ENCODE measurements at regions not wholly inside any gene's neighbourhood (a gene's known extent, or its start where the extent isn't known, plus 50 kb on each side); places are given as distances from the start of the nearest gene placed in this dataset.

DNA sequence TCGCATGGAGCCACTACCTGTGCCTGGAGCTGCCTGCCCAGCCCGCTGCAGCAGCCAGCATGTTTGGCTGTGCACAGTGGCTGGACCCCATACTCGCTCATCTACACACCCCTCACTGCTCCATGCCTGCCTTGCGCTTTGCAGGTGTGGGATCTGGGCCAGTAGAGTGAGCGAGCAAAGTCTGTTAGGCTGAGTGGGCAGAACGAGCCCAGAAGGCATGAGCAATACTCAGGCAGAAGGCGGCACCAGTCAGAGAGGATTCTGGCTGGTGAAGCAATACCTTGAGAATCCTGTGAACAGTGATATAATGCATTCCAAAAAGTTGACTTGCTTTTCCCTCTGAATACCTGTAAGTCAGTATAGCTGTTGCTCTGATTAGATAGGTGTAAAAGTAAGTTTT, 816.4 kb downstream of the KCNT2 start:
- DNase-seq (no peak), ATAC-seq (no peak)
- no peaks in the 10 kb centered on the region for H3K4me1 Mint-ChIP-seq
- H3K36me3 Mint-ChIP-seq (ENCODE audit: low read depth), result no peaks in the 10 kb centered on the region
- no peak overlapping the region for H3K27ac Mint-ChIP-seq
- H3K27me3 Mint-ChIP-seq, result no peaks in the 10 kb centered on the region
- ChIA-PET POLR2A (no interaction called here), CTCF (no interaction called here)
- intact Hi-C loops (cut with DNase I, micrococcal nuclease), result no loop called here
- peaks cover 4% of the 10 kb centered on the region for H3K9me3 Mint-ChIP-seq (ENCODE audit: low read depth)
- no peak overlapping the region for H3K4me3 Mint-ChIP-seq

DNA sequence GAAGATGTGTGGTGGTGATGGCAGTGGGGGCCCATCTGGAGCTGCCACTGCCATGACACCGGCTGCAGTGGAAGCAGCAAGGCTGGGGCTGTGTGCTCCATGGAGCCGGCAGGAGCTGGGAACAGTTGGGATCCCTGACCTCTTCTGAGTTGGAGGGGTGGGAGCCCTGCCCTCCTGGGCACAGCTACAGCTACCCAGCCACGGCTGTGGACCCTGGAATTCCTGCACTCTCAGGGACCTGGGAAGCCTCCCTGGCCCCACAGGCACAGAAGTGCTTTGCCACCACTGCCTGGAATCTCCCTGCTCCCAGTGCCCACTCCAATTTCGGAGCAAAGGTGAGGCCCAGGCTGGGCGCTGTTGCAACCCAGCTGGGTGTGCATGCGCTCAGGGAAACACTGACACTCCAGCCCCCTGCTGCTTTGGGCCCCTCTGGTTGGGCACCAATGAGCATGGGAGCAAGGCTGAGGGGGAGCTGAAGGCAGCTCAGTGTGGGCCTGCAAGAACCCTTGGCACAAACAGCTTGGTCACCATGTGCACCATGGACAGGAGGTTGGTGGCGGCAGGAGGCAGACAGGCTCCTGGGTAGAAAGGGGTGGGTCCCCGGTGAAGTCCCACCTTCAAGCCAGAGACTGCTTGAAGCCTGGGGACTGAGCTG, 817.6 kb downstream of the KCNT2 start:
- DNase-seq, result no peak
- no peak overlapping the region for H3K4me3 Mint-ChIP-seq
- no peaks in the 10 kb centered on the region for H3K4me1 Mint-ChIP-seq
- H3K27me3 Mint-ChIP-seq, result no peaks in the 10 kb centered on the region
- ChIA-PET CTCF (no interaction called here), POLR2A (no interaction called here)
- H3K9me3 Mint-ChIP-seq (ENCODE audit: low read depth), result peaks cover 4% of the 10 kb centered on the region
- H3K27ac Mint-ChIP-seq, result no peak overlapping the region
- H3K36me3 Mint-ChIP-seq (ENCODE audit: low read depth), result no peaks in the 10 kb centered on the region
- intact Hi-C loops (cut with DNase I, micrococcal nuclease), result no loop called here
- no peak for ATAC-seq

DNA sequence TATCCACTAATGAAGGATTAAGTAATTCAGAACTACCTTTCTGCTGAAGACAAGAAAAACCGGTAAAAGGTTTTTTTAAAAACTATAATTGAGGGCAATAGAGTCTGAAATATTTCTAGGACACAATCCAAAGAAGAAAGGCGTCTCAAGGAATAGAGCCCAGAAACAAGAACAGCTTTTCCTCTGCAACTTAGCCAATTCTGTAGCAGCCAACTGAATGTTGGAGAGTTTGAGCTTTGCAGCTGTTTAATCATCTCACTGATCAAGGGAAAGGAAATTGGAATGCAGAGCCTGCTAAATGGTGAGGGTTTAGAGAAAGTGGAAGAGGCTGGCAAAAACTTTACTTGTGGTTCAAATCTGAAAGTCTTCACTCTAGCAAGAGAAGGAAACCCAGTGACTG, 818.9 kb downstream of the KCNT2 start:
- no peak for DNase-seq
- no peaks in the 10 kb centered on the region for H3K27me3 Mint-ChIP-seq
- H3K9me3 Mint-ChIP-seq (ENCODE audit: low read depth), result peaks cover 4% of the 10 kb centered on the region
- H3K4me1 Mint-ChIP-seq, result no peaks in the 10 kb centered on the region
- ChIA-PET POLR2A (no interaction called here), CTCF (no interaction called here)
- ATAC-seq, result no peak
- H3K27ac Mint-ChIP-seq, result no peak overlapping the region
- intact Hi-C loops (cut with DNase I, micrococcal nuclease), result no loop called here
- no peaks in the 10 kb centered on the region for H3K36me3 Mint-ChIP-seq (ENCODE audit: low read depth)
- H3K4me3 Mint-ChIP-seq, result no peak overlapping the region

DNA sequence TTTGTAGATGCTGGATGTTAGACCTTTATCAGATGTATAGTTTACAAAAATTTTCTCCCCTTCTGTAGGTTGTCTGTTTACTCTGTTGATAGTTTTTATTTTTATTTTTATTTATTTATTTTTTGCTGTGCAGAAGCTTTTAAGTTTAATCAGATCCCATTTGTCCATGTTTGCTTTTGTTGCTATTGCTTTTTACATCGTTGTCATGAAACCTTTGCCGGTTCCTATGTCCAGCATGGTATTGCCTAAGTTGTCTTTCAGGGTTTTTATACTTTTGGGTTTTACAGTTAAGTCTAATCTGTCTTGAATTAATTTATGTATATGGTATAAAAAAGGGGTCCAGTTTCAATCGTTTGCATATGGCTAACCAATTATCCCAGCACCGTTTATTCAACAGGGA, 819.5 kb downstream of the KCNT2 start:
- ChIA-PET POLR2A (no interaction called here), CTCF (interaction anchor here (0.6 kb wide), 1 partner anchor 651 kb away, joined by 3 read pairs; no protein-coding TSS in a partner anchor)
- H3K4me1 Mint-ChIP-seq, result no peaks in the 10 kb centered on the region
- no peak overlapping the region for H3K27ac Mint-ChIP-seq
- peaks cover 4% of the 10 kb centered on the region for H3K9me3 Mint-ChIP-seq (ENCODE audit: low read depth)
- no peak for DNase-seq
- no peak for ATAC-seq
- no peaks in the 10 kb centered on the region for H3K27me3 Mint-ChIP-seq
- intact Hi-C loops (cut with DNase I, micrococcal nuclease), result no loop called here
- H3K4me3 Mint-ChIP-seq, result no peak overlapping the region
- no peaks in the 10 kb centered on the region for H3K36me3 Mint-ChIP-seq (ENCODE audit: low read depth)

DNA sequence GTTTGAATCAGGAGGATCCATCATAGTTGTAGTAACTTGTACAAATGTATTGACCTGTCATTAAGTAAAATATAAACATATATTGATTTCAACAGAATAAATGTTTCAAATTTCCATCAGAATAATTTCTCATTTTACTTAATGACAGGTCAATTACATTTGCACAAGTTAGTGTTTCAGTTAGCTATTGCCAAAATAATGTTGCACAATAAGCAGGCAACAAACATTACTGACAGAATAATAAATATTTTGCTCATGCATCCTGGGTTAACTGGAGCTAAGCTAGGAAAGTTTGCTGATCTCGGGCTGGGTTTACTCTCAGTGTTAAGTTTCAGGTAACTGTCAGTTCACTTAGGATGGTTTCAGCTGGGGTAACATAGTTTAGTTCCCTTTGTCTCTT, 822.4 kb downstream of the KCNT2 start:
- POLR2A ChIA-PET, result no interaction called here

DNA sequence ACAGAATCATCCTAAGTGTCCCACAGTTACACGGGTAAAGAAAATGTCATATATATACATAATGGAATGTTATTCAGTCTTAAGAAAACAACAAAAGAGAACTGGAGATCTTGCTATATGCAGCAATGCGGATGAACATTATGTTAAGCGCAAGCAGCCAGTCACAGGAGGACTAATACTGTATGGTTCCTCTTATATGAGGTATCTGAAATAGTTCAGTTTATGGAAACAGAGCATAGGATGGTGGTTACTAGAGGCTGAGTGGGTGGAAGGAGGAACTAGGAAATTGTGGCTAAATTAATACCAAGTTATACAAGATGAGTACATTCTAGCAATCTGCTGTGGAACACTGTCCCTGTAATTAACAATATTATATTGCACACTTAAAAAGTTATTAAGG, 834.3 kb downstream of the KCNT2 start:
- no peaks in the 10 kb centered on the region for H3K27me3 Mint-ChIP-seq
- intact Hi-C loops (cut with DNase I, micrococcal nuclease), result no loop called here
- CTCF ChIA-PET, result no interaction called here
- H3K4me1 Mint-ChIP-seq, result no peaks in the 10 kb centered on the region
- no peak for ATAC-seq
- no peaks in the 10 kb centered on the region for H3K36me3 Mint-ChIP-seq (ENCODE audit: low read depth)
- no peak for DNase-seq
- H3K9me3 Mint-ChIP-seq (ENCODE audit: low read depth), result no peaks in the 10 kb centered on the region
- no peak overlapping the region for H3K27ac Mint-ChIP-seq
- H3K4me3 Mint-ChIP-seq, result no peak overlapping the region
- POLR2A ChIA-PET, result no interaction called here

More for the DNA sequence above, 822.4 kb downstream of the KCNT2 start:
- DNase-seq (no peak), ATAC-seq (no peak)
- H3K36me3 Mint-ChIP-seq (ENCODE audit: low read depth), result no peaks in the 10 kb centered on the region
- H3K27me3 Mint-ChIP-seq, result no peaks in the 10 kb centered on the region
- intact Hi-C loops (cut with DNase I, micrococcal nuclease), result no loop called here
- no peaks in the 10 kb centered on the region for H3K4me1 Mint-ChIP-seq
- H3K4me3 Mint-ChIP-seq, result no peak overlapping the region
- CTCF ChIA-PET, result no interaction called here
- H3K27ac Mint-ChIP-seq, result no peak overlapping the region
- H3K9me3 Mint-ChIP-seq (ENCODE audit: low read depth), result peaks cover 4% of the 10 kb centered on the region

DNA sequence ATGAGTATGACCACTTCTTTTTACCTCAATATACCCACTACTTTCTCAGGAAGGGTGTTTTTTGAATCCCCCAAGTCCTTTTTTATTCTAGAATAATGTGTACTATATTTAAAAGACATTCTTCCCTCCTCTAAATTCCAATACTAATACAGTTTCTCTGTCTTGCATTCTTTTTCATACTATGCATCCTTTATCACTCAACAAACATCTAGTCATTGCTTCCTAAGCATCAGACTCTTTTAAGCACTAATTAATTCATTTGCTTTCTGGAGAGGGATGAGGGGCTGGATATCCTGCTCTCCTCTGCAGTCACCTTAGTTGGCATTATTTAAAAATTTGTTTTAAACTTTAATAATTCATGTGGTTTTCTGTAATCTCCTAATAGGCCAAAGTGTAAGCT, 838.8 kb downstream of the KCNT2 start:
- no peak overlapping the region for H3K4me3 Mint-ChIP-seq
- ChIA-PET POLR2A (no interaction called here), CTCF (no interaction called here)
- no peaks in the 10 kb centered on the region for H3K27me3 Mint-ChIP-seq
- H3K9me3 Mint-ChIP-seq (ENCODE audit: low read depth), result no peaks in the 10 kb centered on the region
- H3K36me3 Mint-ChIP-seq (ENCODE audit: low read depth), result no peaks in the 10 kb centered on the region
- intact Hi-C loops (cut with DNase I, micrococcal nuclease), result no loop called here
- no peak for DNase-seq
- H3K4me1 Mint-ChIP-seq, result no peaks in the 10 kb centered on the region
- no peak for ATAC-seq
- H3K27ac Mint-ChIP-seq, result no peak overlapping the region

DNA sequence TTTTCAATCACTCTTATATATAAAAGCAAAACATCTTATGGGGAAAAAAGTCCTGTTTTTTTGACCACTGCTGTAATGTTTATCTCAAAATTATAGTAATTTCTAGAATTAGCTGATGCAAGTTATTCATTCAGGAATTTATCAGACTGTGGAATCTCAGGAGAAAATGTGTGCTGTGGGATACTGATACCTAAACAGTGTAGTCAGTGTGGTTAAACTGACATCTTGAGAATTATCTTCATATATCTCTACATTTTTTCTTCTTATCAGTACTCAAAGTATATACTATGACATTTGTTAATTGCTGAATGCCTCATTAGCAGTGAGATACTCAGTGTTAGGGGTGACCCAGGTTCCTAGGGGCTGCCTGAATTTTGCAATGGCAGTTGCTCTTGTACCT, 839.3 kb downstream of the KCNT2 start:
- no peak overlapping the region for H3K4me3 Mint-ChIP-seq
- no peak overlapping the region for H3K27ac Mint-ChIP-seq
- no peak for DNase-seq

DNA sequence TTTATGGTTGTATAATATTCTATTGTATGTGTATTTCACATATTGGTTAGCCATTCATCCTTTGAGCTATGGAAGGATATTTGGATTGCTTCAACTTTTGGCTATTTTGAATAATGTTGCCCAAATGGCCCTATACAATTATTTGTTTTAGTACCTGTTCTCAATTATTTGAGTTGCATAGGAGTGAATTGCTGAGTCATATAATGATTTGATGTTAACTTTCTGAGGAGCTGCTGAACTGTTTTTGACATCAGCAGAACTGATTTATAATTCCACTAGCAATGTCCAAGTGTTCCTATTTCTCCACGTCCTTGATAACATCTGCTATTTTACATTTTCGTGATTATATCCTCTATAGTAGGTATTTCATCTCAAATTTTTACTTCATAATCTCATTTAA, 839.9 kb downstream of the KCNT2 start:
- Mint-ChIP-seq H3K4me1 (no peaks in the 10 kb centered on the region), H3K27ac (no peak overlapping the region), H3K9me3 (ENCODE audit: low read depth) (no peaks in the 10 kb centered on the region), H3K36me3 (ENCODE audit: low read depth) (no peaks in the 10 kb centered on the region), H3K27me3 (no peaks in the 10 kb centered on the region), H3K4me3 (no peak overlapping the region)
- DNase-seq, result no peak
- intact Hi-C loops (cut with DNase I, micrococcal nuclease), result no loop called here
- ATAC-seq, result no peak
- POLR2A ChIA-PET, result no interaction called here
- CTCF ChIA-PET, result no interaction called here

More for the DNA sequence above, 839.3 kb downstream of the KCNT2 start:
- Mint-ChIP-seq H3K4me1 (no peaks in the 10 kb centered on the region), H3K36me3 (ENCODE audit: low read depth) (no peaks in the 10 kb centered on the region), H3K9me3 (ENCODE audit: low read depth) (no peaks in the 10 kb centered on the region), H3K27me3 (no peaks in the 10 kb centered on the region)
- intact Hi-C loops (cut with DNase I, micrococcal nuclease), result no loop called here
- ChIA-PET CTCF (no interaction called here), POLR2A (no interaction called here)
- ATAC-seq, result no peak

DNA sequence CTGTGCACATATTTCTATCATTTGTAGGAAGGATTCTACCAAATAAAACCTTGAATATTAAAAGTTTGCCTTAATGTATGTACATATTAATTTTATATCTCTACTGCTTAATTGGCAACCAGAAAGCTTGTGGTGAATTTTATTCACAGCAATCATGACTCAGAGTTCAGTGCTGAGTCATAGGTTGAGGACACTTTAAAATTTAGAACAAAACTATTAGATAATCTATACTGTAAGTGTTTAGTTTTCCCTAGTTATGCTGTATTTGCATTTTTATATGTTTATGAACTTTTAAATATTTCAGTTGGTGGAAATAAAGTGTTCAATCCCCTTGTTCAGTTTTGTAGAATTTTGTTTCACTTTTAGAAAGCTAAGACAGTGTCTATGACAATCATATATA, 841.5 kb downstream of the KCNT2 start:
- ATAC-seq (no peak), DNase-seq (no peak)
- CTCF ChIA-PET, result no interaction called here
- intact Hi-C loops (cut with DNase I, micrococcal nuclease), result no loop called here
- Mint-ChIP-seq H3K27me3 (no peaks in the 10 kb centered on the region), H3K9me3 (ENCODE audit: low read depth) (no peaks in the 10 kb centered on the region), H3K36me3 (ENCODE audit: low read depth) (no peaks in the 10 kb centered on the region), H3K4me3 (no peak overlapping the region), H3K27ac (no peak overlapping the region), H3K4me1 (no peaks in the 10 kb centered on the region)
- POLR2A ChIA-PET, result no interaction called here

DNA sequence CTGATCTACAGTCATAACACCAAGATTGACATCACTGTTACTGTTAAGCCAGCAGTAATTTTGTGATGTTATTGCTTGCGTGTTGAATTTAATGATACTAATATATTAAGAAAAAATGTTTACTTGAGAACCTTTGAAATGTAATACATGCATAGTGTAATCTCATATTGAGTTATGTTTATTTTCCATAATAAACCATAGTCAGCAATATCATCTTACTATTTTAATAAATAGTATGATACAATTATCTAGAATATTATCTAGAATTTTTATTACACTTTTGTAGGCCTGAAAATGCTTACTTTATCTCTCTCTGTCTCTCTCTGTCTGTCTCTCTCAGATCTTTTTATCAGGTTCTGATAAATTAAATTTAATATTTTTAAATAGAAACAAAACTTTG, 843.1 kb downstream of the KCNT2 start:
- DNase-seq (no peak), ATAC-seq (no peak)
- Mint-ChIP-seq H3K4me3 (no peak overlapping the region), H3K27me3 (no peaks in the 10 kb centered on the region), H3K4me1 (no peaks in the 10 kb centered on the region), H3K27ac (no peak overlapping the region), H3K36me3 (ENCODE audit: low read depth) (no peaks in the 10 kb centered on the region), H3K9me3 (ENCODE audit: low read depth) (no peaks in the 10 kb centered on the region)
- ChIA-PET POLR2A (no interaction called here), CTCF (no interaction called here)
- intact Hi-C loops (cut with DNase I, micrococcal nuclease), result no loop called here

DNA sequence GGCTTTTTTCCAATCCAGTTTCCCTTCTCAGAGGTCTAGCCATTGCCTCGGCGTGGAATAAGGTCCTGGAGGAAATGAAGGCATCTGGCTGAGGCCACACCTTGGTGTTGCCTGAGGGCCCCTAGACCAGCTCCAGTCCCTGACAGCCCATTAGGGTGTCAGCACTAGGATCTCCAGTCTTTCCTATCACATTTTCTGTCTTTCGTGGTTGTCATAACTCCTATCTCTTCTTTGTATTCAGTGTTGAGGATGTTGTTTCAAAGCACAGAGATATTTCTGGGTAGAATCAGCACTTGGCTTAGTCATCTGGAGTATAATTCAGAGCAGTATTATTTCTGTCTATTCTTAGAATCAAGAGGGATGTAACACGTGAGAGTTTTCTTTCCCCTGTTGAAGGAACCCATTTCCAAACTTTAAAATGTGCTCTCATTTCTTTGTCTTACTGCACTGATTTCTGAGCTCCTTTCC, 844.3 kb downstream of the KCNT2 start:
- CTCF ChIA-PET, result no interaction called here
- intact Hi-C loops (cut with DNase I, micrococcal nuclease), result no loop called here
- no peak for DNase-seq

More for the DNA sequence above, 844.3 kb downstream of the KCNT2 start:
- no peak overlapping the region for H3K4me3 Mint-ChIP-seq
- POLR2A ChIA-PET, result no interaction called here
- H3K9me3 Mint-ChIP-seq (ENCODE audit: low read depth), result no peaks in the 10 kb centered on the region
- H3K27me3 Mint-ChIP-seq, result no peaks in the 10 kb centered on the region
- no peak for ATAC-seq
- H3K4me1 Mint-ChIP-seq, result no peaks in the 10 kb centered on the region
- H3K27ac Mint-ChIP-seq, result no peak overlapping the region
- no peaks in the 10 kb centered on the region for H3K36me3 Mint-ChIP-seq (ENCODE audit: low read depth)
